Smooth muscle cell of the brain vasculature (primary cell): ENCODE measurements at regions not wholly inside any gene's neighbourhood (a gene's known extent, or its start where the extent isn't known, plus 50 kb on each side); places are given as distances from the start of the nearest gene placed in this dataset.

Experiments used
- DNase-seq: peaks from one replicate; pipeline ENCODE4 v3.0.0-alpha.2; 2012; ENCODE audit warnings: low read depth, low spot score

DNA sequence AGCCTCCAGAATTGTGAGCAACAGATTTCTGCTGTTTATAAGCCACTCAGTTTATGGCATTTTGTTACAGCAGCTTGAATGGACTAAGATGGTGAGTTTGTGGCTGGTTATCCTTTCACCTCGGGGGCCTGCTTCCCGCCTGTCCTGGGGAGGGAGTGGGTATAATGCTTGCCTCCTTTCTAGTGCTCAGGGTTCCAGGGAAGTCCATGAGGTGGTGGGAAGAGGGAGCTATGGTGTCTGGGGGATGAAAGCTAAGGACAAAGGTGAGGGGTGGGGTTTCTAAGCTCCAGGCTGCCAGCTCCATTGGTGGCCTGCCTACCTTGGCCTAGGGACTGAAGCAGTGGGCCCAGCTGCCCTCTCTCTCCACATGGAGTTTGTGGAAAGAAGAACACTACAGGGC lies 50.2 kb upstream of the SDK2 start:
- DNase-seq, result no peak

DNA sequence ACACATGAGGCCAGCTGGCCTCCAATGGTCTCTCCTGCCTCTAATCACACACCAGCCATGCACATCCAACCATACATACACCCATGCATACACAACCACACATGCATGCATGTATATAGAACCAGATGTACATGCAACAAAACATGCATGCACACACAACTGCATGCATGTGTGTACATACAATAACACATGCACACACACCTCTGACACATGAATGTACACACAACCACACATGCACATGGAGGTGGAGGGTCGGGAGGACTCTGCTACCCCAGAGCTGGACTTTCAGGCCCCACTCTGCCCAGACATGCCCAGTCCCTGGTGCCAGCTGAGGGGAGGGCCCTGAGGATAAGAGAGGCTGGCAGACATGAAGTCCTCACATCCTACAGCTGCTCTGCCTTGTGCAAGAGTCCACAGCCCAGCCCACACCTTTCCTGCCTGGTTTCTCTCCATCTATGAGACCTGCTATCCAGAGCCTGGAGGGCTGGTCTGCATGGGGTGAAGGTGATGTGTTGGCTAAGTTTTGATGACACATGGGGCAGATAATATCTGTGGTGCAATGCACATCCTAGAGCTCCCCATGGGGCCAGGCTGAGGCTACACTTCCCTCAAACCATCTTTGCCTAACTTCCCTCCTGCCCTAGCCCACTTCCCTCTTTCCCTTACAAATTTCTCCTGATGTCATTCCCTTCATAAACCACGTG lies 50.9 kb upstream of the SDK2 start:
- DNase-seq, result no peak

GRCh38 chr17:73696251-73696650 lies 52.0 kb upstream of the SDK2 start:
- DNase-seq, result no peak

DNA sequence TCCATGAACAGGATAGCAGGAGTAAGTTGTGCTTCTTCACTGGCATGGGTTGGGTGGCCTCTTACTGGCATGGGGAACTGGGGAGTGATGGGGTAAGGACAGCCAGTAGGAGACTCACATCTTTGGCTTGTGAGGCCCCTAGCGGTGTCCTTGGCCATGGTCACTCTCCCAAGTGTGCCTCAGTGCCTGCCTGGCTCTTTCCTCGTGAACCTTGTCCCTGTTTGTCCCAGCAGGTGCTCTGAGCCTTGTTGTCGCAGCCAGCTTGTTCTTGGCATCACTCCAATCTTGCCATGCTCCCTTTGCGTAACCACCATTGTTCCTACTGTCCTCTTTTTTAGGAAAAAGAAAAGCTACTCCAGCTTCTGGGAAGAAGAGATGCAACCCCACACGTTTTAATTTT lies 53.6 kb upstream of the SDK2 start:
- DNase-seq, result no peak

DNA sequence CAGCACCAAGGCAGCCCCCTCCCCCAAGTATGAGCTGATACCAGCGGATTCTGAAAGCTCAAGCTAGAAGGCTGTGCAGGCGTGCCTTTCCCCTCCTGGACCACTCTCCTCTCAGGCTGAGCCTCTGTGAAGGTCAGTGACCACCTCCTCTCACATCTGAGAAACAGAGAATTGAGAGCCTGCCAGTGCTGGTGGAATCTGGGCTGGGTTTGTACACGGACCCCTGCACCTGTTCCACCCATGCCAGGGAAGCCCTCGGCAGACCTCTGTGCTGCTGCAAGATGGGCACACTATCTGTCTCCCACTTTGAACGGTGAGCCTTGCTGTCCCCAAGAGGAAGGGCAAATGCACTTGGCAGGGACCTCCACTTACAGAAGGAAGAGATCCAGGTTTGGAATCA lies 54.7 kb upstream of the SDK2 start:
- DNase-seq, result no peak

DNA sequence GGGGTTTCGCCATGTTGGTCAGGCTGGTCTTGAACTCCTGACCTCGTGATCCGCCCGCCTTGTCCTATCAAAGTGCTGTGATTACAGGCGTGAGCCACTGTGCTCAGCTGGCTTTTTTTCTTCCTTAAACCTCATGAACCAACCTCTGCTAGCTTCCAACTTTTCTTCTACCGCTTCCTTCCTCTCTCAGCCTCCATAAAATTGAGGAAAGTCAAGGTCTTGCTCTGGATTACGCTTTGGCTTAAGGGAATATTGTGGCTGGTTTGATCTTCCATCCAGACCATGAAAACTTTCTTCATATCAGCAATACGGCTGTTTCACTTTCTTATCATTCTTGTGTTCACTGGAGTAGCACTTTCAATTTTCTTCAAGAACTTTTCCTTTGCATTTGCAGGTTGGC lies 57.5 kb upstream of the SDK2 start:
- DNase-seq, result no peak

- no peak for DNase-seq
These were observed 58.9 kb upstream of the SDK2 start for GRCh38 chr17:73703192-73703591.

DNA sequence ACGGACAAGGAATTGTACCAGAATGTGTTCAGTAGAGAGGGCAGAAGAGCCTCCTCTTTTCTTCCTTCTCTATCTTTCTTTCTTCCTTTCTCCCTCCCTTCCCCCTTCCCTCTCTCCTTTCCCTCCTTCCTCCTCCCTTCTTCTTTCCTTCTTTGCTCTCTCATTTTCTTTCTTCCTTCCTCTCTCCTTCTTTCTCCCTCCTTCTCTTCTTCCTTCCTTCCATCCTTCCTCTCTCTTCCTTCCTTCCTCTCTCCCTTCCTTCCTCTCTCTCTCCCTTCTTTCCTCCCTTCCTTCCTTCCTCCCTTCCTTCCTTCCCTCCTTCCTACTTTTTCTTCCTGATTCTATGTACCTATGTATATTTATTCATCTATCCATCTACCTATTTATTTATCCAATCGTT lies 59.7 kb upstream of the SDK2 start:
- DNase-seq, result no peak

DNA sequence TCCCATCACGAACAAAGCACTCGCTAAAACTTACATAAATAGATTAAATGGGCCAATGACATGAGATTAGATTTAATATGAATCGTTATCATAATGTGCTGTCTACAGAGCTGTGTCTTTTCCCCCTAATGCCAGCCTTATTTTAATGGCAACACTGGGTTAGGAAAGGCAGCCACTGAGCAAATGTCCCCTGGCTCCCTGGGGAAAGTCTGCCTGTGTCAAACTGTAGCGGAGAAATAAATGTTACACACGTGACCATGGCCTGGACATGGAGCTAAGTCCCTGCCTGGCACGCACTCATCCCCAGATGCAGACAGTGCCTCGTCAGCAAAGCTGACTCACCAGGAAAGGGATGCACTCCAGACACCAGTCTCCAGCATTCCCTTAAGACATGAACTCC lies 61.3 kb upstream of the SDK2 start:
- DNase-seq, result no peak

- DNase-seq, result no peak
These were observed 62.2 kb upstream of the SDK2 start for GRCh38 chr17:73706428-73706827.

DNA sequence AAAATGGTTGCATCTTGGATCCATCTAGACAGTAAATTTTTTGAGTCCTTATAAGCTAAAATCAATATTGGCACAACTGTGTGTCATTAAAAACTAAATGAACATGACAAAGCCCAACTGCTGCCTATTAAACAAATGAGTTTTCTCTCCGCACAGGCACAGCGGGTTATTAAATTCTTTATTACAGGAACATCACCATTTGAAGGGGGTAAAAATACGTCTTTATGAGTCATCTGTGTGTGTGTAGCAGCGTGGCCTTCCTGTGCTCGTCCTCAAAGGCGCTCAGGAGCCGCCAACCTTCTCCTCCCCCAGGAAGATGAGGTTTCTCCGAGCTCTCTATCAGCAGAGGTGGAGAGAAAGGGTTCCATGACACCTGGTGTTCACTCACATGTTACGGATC lies 62.6 kb upstream of the SDK2 start:
- no peak for DNase-seq

GRCh38 chr17:73707358-73707757 lies 63.1 kb upstream of the SDK2 start:
- DNase-seq, result no peak

- peak; percentile 32 for DNase-seq
These were observed 65.9 kb upstream of the SDK2 start for GRCh38 chr17:73710095-73710592.

DNA sequence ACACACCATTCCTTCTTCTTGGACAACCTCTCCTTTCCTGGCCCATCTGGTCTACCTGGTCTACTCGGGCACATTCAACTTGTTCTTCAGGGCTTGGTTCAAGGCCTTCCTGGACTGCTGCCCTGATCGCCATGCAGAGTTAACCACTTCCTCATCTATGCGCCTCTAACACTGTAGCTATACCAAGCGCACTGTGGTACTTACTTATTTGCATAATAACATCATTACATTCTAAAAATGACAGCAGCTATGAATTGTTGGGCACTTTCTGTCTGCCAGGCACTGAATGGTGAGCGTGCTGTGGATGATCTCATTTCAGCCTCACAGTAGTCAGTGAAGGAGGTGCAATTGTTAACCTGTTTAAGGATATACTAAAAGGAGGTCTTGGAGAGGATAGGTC lies 66.9 kb upstream of the SDK2 start:
- no peak for DNase-seq

DNA sequence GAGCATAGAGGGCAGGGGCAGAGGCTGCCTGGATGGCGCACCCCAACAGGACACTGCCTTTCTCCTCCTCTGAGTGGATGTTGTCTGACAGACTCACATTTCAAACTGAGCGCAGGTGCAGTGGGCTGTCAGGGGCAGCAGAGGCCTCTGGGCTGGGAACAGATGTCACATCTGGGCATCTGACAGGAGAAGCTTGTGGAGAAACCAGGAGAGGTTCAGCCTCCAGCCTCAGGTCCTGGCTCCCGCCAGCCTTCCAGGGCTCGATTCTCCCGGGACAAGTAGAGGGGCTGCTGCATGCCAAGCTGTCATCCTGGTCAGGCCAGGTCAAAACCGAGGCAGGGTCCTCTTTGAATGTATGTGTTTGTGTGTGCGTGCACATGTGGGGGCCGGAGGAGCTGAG lies 67.7 kb upstream of the SDK2 start:
- DNase-seq, result no peak

- no peak for DNase-seq
These were observed 68.9 kb upstream of the SDK2 start for GRCh38 chr17:73713136-73713535.

DNA sequence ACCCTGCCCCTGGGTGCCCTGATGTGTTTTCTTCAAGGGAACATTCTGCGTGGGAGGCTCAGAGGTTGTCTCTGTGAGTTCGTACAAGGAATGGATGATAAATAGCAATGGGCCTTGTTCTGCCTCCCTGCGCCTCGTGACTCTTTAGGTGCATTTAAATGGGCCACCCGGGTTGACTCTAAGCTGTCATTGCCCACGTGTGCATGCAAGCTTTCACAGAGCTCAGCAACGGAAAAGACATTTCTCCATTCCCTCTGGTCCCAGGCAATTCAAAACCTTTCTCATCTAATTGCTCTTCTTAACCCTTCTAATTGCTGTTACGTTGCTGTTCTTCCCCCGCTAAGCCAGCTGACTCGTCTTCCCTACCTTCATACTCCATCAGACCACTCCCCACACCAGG lies 71.5 kb upstream of the SDK2 start:
- no peak for DNase-seq

- DNase-seq, result no peak
These were observed 73.4 kb upstream of the SDK2 start for GRCh38 chr17:73717690-73718089.

DNA sequence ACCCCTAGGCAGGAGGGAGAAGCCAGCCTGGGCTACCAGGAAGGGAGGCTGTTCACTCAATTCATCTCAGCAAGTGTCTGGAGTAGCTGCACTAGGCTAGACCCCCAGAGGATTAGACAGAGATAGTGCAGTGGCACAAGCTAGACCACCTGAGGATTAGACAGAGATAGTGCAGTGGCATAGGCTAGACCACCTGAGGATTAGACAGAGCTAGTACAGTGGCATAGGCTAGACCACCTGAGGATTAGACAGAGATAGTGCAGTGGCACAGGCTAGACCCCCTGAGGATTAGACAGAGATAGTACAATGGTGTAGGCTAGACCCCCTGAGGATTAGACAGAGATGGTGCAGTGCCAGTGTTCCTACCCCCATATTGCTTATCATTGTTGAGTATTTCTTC lies 74.1 kb upstream of the SDK2 start:
- no peak for DNase-seq

DNA sequence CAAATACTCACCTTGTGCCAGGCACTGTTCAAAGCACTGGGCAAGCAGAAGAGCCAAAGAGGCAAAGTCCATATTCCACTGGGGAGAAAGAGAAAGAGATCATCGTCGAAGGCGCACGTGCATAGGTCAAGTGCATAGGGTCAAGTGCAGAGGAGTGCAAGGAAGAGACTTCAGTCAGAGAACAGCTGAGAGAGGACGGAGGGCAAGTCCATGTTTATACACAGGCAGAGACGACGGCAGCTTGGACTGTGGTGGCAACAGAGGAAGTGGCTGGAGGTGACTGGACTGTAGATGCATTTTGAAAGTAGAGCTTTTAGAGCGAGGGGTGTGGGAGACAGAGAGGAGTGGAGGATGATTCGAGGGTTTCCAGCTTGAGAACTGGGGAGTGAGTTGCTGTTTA lies 74.7 kb upstream of the SDK2 start:
- DNase-seq, result no peak

GRCh38 chr17:73719588-73720071 lies 75.4 kb upstream of the SDK2 start:
- no peak for DNase-seq

DNA sequence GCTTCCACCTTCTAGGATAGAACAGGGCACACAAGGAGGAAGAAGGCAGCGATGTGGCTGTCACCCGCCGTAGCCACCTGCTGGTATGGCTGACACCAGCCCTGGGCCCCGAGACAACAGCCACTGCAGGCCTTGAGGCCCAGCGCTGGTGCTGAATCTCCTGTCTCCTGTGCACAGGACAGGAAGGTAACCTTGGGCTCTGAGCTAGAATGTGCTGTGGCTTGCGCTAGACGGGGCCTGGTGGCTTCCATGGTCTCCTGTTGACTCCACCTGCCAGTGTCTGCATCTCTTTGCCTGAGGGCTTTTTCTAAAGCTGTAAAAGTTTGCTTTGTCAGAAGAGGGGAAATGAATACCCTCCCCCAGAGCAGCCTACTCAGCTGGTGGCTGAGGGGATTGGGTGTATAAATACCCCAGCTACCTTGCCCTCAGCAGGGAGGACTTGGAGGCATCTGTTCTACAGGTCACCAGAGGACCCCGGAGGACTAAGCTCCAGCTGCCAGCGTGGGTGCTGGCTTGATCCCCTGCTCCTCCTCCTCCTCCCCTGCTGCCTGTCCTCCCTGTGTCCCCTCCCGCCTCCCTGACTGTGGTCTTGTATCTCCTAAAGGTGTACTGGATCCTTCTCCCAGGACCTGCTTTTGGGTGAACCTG lies 76.1 kb upstream of the SDK2 start:
- DNase-seq, result no peak

DNA sequence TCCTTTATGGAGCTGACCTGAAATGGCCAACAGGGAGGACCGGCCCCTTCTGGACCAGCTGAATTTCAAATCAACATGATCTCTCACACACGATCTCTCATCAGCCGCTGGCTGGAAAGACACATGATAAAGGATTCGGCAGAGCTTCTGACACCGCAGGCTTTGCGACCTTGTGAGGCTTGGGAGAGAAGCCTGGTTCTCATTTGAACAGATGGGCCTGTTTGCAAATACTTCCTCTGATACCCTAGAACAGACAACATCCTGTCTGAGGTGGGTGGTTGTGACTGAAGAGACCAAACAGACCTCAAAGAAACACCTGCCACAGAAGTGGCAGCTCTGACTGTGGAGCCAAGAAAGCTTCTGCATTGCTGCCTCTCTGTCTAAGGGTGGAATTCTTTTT lies 77.9 kb upstream of the SDK2 start:
- no peak for DNase-seq
